PC-9 (cell line): ENCODE measurements at regions not wholly inside any gene's neighbourhood (a gene's known extent, or its start where the extent isn't known, plus 50 kb on each side); places are given as distances from the start of the nearest gene placed in this dataset.

Experiments
- CTCF ChIP-seq: fragments of 200-600 bp; sonication (generic); conservative IDR thresholded peaks from 2 replicates; pipeline ENCODE4 v1.6.1; 2017; ENCODE audit warnings: mixed run types, antibody characterized with exemption, mild to moderate bottlenecking, moderate library complexity
- EZH2 ChIP-seq: fragments of 200-600 bp; sonication (generic); IDR thresholded peaks from 2 replicates; pipeline ENCODE4 v1.8.0; 2017; ENCODE audit warnings: antibody characterized with exemption, low read depth

- TF ChIP-seq CTCF, result no peak
- TF ChIP-seq EZH2, result no peak
Measured at GRCh38 chr2:81670885-81671284, 1366.3 kb upstream of the LRRTM1 start.
